ENCODE measurements at regions not wholly inside any gene's neighbourhood (a gene's known extent, or its start where the extent isn't known, plus 50 kb on each side); places are given as distances from the start of the nearest gene placed in this dataset.

- TF ChIP-seq CTCF (IDR thresholded peaks at IDR 0.05; ENCODE audit: low read depth, low read length) (no peak), EZH2phosphoT487 (IDR thresholded peaks at IDR 0.05; ENCODE audit: low read depth) (no peak)
Measured at GRCh38 chr1:4500441-4500840, 154.0 kb upstream of the AJAP1 start.
